K562 (cell line): ENCODE measurements at regions not wholly inside any gene's neighbourhood (a gene's known extent, or its start where the extent isn't known, plus 50 kb on each side); places are given as distances from the start of the nearest gene placed in this dataset.

Experiments used
- FOXK1 ChIP-seq: sonication (generic); formaldehyde crosslinking; IDR thresholded peaks from 2 replicates; pipeline ENCODE4 v1.8.0; 2022; ENCODE audit warnings: missing genetic modification reagents, mild to moderate bottlenecking, borderline replicate concordance
- GTF2B ChIP-seq: IDR thresholded peaks from 2 replicates; pipeline ENCODE4 v1.6.1; 2011; ENCODE audit not compliant: insufficient read length; ENCODE audit errors: extremely low read depth
- MTA3 ChIP-seq: fragments of 450-650 bp; formaldehyde crosslinking; IDR thresholded peaks from 2 replicates; pipeline ENCODE4 v1.6.1; 2017; ENCODE audit warnings: mild to moderate bottlenecking, borderline replicate concordance
- NR2C2 ChIP-seq, 2 experiments: fragments of 200-800 bp in 1 of 2; sonication (Bioruptor generic) in 1 of 2; sonication (generic) in 1 of 2; formaldehyde crosslinking in 1 of 2; IDR thresholded peaks; 2 replicates each; pipeline versions ENCODE4 v1.6.1 to v1.8.0; 2016 to 2022; ENCODE audit warnings: mild to moderate bottlenecking in 1 of 2, missing compliant biosample characterization in 1 of 2, missing genetic modification characterization in 1 of 2, missing genetic modification reagents in 1 of 2
- ZNF274 ChIP-seq: IDR thresholded peaks from 2 replicates; pipeline ENCODE4 v1.6.1; 2011; ENCODE audit warnings: low read depth, mild to moderate bottlenecking, low read length, moderate library complexity, borderline replicate concordance
- TF ChIP-seq, protein P1 (sequence below), 3 experiments: IDR thresholded peaks in 2 of 3; conservative IDR thresholded peaks in 1 of 3; 2 replicates each; pipeline ENCODE4 v1.5.1; 2011 to 2012; ENCODE audit warnings: low read length in 3 of 3, mild to moderate bottlenecking in 3 of 3, control low read depth in 2 of 3, improper control_type of control experiment in 1 of 3, inconsistent platforms in 1 of 3, low read depth in 1 of 3, mixed read lengths in 1 of 3, moderate library complexity in 1 of 3; ENCODE audit not compliant: insufficient read depth in 2 of 3

DNA sequence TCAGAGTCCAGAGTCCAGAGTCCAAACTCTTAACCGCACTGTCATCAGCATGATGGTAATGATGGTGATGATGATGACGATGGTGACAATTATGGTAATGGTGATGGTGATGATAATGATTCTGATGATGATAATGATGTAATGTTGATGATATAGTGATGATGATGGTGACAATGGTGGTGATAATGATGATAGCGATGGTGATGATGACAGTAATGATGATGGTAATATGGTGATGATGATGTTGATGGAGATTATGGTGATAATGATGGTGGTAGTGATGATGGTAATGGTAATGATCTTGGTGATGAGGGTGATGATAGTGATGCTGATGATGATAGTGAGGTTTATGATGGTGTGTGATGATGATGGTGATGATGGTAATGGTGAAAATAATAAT lies 367.8 kb upstream of the CDH4 start:
- TF ChIP-seq FOXK1 (CRISPR knock-in tag): no peak
- no peak for TF ChIP-seq ZNF274
- TF ChIP-seq GTF2B: no peak
- TF ChIP-seq, protein P1, sequence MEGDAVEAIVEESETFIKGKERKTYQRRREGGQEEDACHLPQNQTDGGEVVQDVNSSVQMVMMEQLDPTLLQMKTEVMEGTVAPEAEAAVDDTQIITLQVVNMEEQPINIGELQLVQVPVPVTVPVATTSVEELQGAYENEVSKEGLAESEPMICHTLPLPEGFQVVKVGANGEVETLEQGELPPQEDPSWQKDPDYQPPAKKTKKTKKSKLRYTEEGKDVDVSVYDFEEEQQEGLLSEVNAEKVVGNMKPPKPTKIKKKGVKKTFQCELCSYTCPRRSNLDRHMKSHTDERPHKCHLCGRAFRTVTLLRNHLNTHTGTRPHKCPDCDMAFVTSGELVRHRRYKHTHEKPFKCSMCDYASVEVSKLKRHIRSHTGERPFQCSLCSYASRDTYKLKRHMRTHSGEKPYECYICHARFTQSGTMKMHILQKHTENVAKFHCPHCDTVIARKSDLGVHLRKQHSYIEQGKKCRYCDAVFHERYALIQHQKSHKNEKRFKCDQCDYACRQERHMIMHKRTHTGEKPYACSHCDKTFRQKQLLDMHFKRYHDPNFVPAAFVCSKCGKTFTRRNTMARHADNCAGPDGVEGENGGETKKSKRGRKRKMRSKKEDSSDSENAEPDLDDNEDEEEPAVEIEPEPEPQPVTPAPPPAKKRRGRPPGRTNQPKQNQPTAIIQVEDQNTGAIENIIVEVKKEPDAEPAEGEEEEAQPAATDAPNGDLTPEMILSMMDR (IDR thresholded peaks at IDR 0.05 in 2 of 3, conservative IDR thresholded peaks at IDR 0.05 in 1 of 3; ENCODE audit: insufficient read depth in 2 of 3, low read depth in 1 of 3, low read length in 3 of 3): no peak
- TF ChIP-seq MTA3: no peak
- no peak for TF ChIP-seq NR2C2 (CRISPR knock-in tag; IDR thresholded peaks at IDR 0.05)
- TF ChIP-seq NR2C2 (tag; IDR thresholded peaks at IDR 0.05): no peak
